Upper lobe of right lung (tissue), 1 donor: ENCODE measurements at regions not wholly inside any gene's neighbourhood (a gene's known extent, or its start where the extent isn't known, plus 50 kb on each side); places are given as distances from the start of the nearest gene placed in this dataset.

ENCODE experiments used
- ATAC-seq: fragments of 200-7000 bp; cut with Tn5 transposase; one replicate; pipeline ENCODE4 v1.9.1; 2020; ENCODE audit warnings: mild to moderate bottlenecking, moderate library complexity
- DNase-seq: peaks from one replicate; pipeline ENCODE4 v3.0.0-alpha.2; 2020
- H3K27ac ChIP-seq: fragments of 200-600 bp; one replicate; pipeline ENCODE4 v1.8.0; 2022
- H3K27me3 ChIP-seq: fragments of 200-600 bp; one replicate; pipeline ENCODE4 v1.8.0; 2022; ENCODE audit warnings: mild to moderate bottlenecking
- H3K36me3 ChIP-seq: fragments of 200-600 bp; one replicate; pipeline ENCODE4 v1.8.0; 2022
- H3K4me1 ChIP-seq: fragments of 200-600 bp; one replicate; pipeline ENCODE4 v1.8.0; 2022
- H3K4me3 ChIP-seq: fragments of 200-600 bp; one replicate; pipeline ENCODE4 v1.8.0; 2022; ENCODE audit warnings: mild to moderate bottlenecking
- H3K9me3 ChIP-seq: fragments of 200-600 bp; one replicate; pipeline ENCODE4 v1.8.0; 2022
- intact Hi-C: fragments of 100-400 bp; cut with DNase I; formaldehyde crosslinking; loops from one replicate; pipeline ENCODE4 v1.11.0; 2022
- TF ChIP-seq, protein P1 (sequence below): fragments of 200-600 bp; IDR thresholded peaks from one replicate; pipeline ENCODE4 v1.8.0; 2022; ENCODE audit warnings: antibody characterized with exemption
- donor health status: DM: no; HTN: yes; CAD: no; lungs with severe emphysema.

DNA sequence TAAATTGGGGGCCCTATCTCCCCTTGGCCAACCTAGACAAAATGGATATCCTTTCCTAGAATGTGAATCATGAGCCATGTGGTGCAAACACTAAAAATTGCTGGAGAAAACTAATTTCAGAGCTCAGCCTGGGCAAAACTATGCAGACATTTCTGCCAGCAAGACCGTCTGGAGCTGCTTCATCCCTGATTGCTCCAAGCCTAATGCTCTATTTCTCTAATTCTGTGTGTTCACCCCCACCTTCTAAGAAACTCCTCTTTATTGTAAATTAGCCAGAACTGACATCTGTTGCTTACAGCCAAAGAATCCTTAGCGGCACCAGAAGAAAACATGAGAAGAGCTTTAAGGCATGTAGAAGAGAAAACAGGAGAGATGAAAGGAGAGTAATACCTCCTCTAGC is 337.7 kb upstream of the CHAC2 start:
- Histone ChIP-seq H3K36me3 (no peaks in the 10 kb centered on the region), H3K9me3 (no peaks in the 10 kb centered on the region), H3K4me1 (no peaks in the 10 kb centered on the region), H3K27me3 (no peaks in the 10 kb centered on the region), H3K4me3 (no peak overlapping the region), H3K27ac (no peak overlapping the region)
- DNase-seq (no peak), ATAC-seq (no peak)
- TF ChIP-seq, protein P1, sequence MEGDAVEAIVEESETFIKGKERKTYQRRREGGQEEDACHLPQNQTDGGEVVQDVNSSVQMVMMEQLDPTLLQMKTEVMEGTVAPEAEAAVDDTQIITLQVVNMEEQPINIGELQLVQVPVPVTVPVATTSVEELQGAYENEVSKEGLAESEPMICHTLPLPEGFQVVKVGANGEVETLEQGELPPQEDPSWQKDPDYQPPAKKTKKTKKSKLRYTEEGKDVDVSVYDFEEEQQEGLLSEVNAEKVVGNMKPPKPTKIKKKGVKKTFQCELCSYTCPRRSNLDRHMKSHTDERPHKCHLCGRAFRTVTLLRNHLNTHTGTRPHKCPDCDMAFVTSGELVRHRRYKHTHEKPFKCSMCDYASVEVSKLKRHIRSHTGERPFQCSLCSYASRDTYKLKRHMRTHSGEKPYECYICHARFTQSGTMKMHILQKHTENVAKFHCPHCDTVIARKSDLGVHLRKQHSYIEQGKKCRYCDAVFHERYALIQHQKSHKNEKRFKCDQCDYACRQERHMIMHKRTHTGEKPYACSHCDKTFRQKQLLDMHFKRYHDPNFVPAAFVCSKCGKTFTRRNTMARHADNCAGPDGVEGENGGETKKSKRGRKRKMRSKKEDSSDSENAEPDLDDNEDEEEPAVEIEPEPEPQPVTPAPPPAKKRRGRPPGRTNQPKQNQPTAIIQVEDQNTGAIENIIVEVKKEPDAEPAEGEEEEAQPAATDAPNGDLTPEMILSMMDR = no peak
- intact Hi-C loops = no loop called here

DNA sequence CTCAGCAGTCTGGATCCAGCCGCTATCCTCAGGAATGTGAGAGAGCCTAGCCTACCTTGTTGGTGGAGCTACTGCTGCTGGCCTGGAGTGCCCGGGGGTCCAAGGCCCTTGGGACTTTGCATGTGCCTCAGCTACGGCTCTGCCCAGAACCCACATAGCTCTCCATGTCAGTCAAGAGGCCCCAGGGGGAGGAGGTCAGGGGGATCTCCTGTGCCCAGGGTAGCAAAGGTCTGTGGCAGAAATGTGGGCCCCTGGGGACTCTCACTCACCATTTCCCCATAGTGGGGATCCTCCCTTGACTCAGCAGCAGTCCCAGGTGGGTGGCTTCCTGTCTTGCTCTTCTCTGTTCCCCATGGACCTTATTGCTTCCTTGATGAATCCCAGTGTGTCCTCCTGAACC is 342.7 kb upstream of the CHAC2 start:
- intact Hi-C loops = no loop called here

DNA sequence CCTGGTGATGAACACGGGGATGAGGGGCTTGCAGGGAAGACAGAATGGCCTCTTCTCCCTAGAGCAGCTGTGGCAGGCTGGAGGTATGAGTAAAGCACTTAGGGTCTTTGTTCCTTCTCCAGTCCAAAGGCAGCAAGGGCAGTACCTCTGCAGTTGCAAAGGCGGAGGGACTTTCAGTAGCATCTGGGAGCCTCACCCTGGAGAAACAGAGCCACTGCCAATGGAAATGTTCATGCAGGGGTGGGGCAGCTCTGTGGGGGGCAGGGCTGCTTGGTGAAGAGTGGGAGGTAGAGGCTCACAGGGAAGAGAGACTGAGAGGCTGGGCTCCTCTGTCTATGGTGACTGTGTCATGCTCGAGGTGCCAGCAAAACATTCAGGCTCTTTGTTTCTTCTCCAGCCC is 344.1 kb upstream of the CHAC2 start:
- no peaks in the 10 kb centered on the region for H3K4me1 ChIP-seq
- H3K27me3 ChIP-seq = no peaks in the 10 kb centered on the region
- DNase-seq (no peak), ATAC-seq (peak; percentile 21)
- TF ChIP-seq, protein P1 = no peak
- no peak overlapping the region for H3K4me3 ChIP-seq
- no peaks in the 10 kb centered on the region for H3K36me3 ChIP-seq
- no peak overlapping the region for H3K27ac ChIP-seq
- H3K9me3 ChIP-seq = no peaks in the 10 kb centered on the region
- intact Hi-C loops = no loop called here

More for the DNA sequence above, 342.7 kb upstream of the CHAC2 start:
- Histone ChIP-seq H3K27me3 (no peaks in the 10 kb centered on the region), H3K4me1 (no peaks in the 10 kb centered on the region), H3K4me3 (no peak overlapping the region), H3K36me3 (no peaks in the 10 kb centered on the region), H3K9me3 (no peaks in the 10 kb centered on the region), H3K27ac (no peak overlapping the region)
- peak; percentile 20 for ATAC-seq
- DNase-seq = no peak
- TF ChIP-seq, protein P1 = no peak

DNA sequence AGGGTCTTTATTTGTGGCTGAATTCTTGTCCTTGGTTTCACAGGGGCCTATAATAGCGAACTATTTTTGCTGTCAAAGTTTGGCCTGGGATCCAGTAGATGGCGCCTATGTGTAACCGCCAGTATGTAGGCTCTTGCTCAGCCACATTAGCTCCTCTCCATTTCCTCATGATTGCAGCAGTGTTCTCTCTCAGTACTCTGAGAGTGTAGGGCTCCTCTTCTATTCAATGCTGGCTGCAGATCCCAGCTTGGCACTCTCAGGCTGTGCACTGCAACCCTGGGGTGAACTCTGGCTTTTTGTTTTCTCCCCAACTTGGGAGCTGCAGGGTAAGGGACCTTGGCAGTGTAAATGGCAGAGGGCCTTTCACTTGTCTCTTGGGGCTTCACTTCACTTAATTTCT is 344.6 kb upstream of the CHAC2 start:
- no peaks in the 10 kb centered on the region for H3K9me3 ChIP-seq
- peak; percentile 97 for ATAC-seq
- H3K4me1 ChIP-seq = no peaks in the 10 kb centered on the region
- no peak for DNase-seq
- H3K36me3 ChIP-seq = no peaks in the 10 kb centered on the region
- no peaks in the 10 kb centered on the region for H3K27me3 ChIP-seq
- no peak overlapping the region for H3K27ac ChIP-seq
- intact Hi-C loops = no loop called here
- TF ChIP-seq, protein P1 = peak; percentile 45
- H3K4me3 ChIP-seq = no peak overlapping the region

DNA sequence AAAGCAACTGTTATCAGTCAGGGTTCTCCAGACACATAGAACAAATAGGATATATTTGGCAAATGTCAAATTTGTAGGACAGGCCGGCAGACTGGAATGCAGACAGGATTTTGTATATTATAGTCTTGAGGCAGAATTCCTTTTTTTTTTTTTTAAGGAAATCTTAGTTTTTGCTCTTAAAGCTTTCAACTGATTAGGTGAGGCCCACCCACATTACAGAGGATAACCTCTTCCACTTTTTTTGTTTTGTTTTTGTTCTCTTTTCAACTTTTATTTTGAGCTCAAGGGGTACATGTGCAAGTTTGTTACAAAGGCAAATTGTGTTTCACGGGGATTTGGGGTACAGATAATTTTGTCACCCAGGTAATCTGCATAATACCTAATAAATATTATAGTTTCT is 350.2 kb upstream of the CHAC2 start:
- H3K9me3 ChIP-seq = no peaks in the 10 kb centered on the region
- intact Hi-C loops = no loop called here
- DNase-seq = no peak
- ATAC-seq = no peak
- no peak overlapping the region for H3K4me3 ChIP-seq
- no peak overlapping the region for H3K27ac ChIP-seq
- TF ChIP-seq, protein P1 = no peak
- no peaks in the 10 kb centered on the region for H3K36me3 ChIP-seq
- H3K4me1 ChIP-seq = no peaks in the 10 kb centered on the region
- H3K27me3 ChIP-seq = no peaks in the 10 kb centered on the region

DNA sequence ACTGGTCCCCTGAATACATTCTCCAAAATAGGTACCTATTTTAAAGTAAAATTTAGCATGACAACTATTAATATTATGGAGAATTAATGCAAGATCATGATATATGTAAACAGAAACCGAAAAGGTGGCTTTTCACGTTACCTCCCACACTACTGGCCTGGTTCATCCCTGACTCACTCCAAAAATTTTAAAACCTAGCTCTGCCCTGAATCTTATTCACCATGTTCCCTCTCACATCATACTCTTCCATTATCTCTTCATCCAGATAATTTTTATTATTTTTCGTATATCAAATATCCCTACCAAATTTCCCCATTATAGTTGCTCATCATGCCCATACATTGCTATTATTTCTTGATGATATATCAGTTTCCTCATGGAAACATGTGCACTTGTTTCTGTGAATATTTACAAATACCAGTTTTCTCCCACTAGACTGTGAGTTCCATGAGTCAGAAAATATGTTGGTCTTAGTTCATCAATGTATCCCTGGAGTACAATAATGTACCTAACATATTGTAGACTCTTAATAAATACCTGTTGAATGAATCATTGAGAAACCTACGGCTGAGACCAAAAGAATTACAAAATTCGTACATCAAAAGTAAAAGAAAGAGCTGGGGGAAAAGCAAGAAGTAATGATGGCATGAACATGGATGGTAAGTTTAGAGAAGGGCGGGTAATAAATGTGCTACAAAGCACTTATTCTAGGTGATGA is 360.1 kb upstream of the CHAC2 start:
- Histone ChIP-seq H3K27me3 (no peaks in the 10 kb centered on the region), H3K36me3 (no peaks in the 10 kb centered on the region), H3K4me3 (no peak overlapping the region), H3K9me3 (no peaks in the 10 kb centered on the region), H3K4me1 (no peaks in the 10 kb centered on the region), H3K27ac (no peak overlapping the region)
- no peak for DNase-seq
- intact Hi-C loops = no loop called here
- TF ChIP-seq, protein P1 = no peak
- no peak for ATAC-seq
